Fibroblast of lung (primary cell): ENCODE measurements at regions not wholly inside any gene's neighbourhood (a gene's known extent, or its start where the extent isn't known, plus 50 kb on each side); places are given as distances from the start of the nearest gene placed in this dataset.

ENCODE experiments used
- CTCF ChIP-seq, 2 donors: IDR thresholded peaks in 1 of 2; conservative IDR thresholded peaks in 1 of 2; 1 replicate in 1 of 2; 2 replicates in 1 of 2; pipeline ENCODE4 v1.5.1; 2011 to 2012; ENCODE audit warnings: low read length in 2 of 2, control low read depth in 1 of 2, inconsistent platforms in 1 of 2, low read depth in 1 of 2, mild to moderate bottlenecking in 1 of 2
- EZH2 ChIP-seq: IDR thresholded peaks from 2 replicates; pipeline ENCODE4 v1.5.1; 2012; ENCODE audit warnings: low read length, control low read depth, mild to moderate bottlenecking; ENCODE audit errors: missing control alignments

DNA sequence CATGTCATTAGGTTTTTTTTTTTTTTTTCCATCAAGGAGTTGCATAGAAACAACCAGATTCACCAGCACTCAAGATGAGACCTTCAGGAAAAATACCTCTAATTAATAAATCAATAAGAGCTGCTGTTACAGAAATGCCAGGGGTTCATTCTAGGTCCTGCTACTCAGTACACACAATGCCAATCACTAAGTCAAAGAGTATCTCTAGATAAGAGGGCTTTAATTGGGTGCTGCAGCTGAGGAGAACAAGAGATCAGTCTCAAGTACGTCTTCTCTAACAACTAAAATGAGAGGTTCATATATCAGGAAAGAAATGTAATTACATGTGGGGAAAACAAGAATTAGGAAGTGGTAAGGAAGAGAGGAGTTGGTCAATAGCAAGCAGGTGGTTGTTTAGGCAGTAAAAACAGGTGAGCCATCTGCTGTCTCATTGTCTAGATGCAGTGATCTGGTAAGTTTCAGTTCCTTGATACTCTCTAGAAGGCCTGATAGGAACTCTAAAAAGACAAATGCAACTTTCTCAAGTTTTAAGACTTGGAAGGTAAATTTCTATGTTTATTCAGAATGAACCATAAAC, 272.9 kb upstream of the ZWINT start:
- TF ChIP-seq CTCF (conservative IDR thresholded peaks at IDR 0.05 in 1 of 2, IDR thresholded peaks at IDR 0.05 in 1 of 2; ENCODE audit: low read depth in 1 of 2, low read length in 2 of 2) (no peak), EZH2 (no peak)
